HL-60 (cell line): ENCODE measurements at regions not wholly inside any gene's neighbourhood (a gene's known extent, or its start where the extent isn't known, plus 50 kb on each side); places are given as distances from the start of the nearest gene placed in this dataset.

Source experiments
- CTCF ChIP-seq: IDR thresholded peaks from one replicate; pipeline ENCODE4 v1.5.1; 2011; ENCODE audit warnings: low read length, control low read depth, inconsistent platforms; ENCODE audit not compliant: insufficient read depth
- GABPA ChIP-seq: IDR thresholded peaks from 2 replicates; pipeline ENCODE4 v1.6.1; 2012; ENCODE audit warnings: low read depth
- POLR2AphosphoS5 ChIP-seq: IDR thresholded peaks from 2 replicates; pipeline ENCODE4 v1.6.1; 2012; ENCODE audit warnings: low read depth
- REST ChIP-seq: IDR thresholded peaks from 2 replicates; pipeline ENCODE4 v1.6.1; 2012; ENCODE audit warnings: low read depth; ENCODE audit not compliant: insufficient replicate concordance
- SPI1 ChIP-seq: IDR thresholded peaks from 2 replicates; pipeline ENCODE4 v1.6.1; 2012; ENCODE audit warnings: low read depth, mild to moderate bottlenecking, borderline replicate concordance

GRCh38 chrX:63404332-63404731 is 53.2 kb upstream of the SPIN4 start:
- no peak for TF ChIP-seq CTCF
- no peak for TF ChIP-seq GABPA
- TF ChIP-seq POLR2AphosphoS5: no peak
- TF ChIP-seq REST: no peak
- TF ChIP-seq SPI1: no peak
